LNCAP (cell line): ENCODE measurements at regions not wholly inside any gene's neighbourhood (a gene's known extent, or its start where the extent isn't known, plus 50 kb on each side); places are given as distances from the start of the nearest gene placed in this dataset.

Experiments used
- TF ChIP-seq, protein P1 (sequence below): fragments of 450-650 bp; IDR thresholded peaks from 2 replicates; pipeline ENCODE4 v1.5.1; 2017; ENCODE audit warnings: mild to moderate bottlenecking

DNA sequence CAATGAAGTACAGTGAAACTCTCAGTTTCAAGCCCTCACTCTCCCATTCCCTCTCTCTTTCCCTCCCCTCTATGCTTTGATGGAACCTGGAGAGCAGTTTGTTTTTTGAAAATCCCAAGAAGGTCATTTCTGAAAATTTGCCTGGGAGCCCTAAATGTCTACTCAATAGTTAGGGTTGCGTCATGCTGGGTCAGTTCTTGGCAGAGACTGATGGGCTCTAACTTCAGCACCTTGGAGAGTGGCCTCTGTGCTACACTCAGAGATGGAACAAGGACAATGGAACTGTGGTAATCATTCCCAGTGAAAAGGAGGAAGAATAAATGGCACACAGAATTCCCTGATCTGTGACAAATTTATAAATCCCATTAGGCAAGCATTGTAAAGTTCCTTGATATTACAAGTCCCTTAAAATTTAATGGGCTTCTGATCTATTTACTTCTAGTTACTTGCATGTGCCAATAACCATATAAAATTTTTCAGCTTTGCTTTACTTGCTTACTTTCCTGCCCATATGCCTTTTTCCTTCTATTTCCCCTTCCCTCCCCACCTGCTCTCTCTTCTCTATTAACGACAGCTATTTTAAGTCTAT, 182.9 kb upstream of the KCND3 start:
- TF ChIP-seq, protein P1, sequence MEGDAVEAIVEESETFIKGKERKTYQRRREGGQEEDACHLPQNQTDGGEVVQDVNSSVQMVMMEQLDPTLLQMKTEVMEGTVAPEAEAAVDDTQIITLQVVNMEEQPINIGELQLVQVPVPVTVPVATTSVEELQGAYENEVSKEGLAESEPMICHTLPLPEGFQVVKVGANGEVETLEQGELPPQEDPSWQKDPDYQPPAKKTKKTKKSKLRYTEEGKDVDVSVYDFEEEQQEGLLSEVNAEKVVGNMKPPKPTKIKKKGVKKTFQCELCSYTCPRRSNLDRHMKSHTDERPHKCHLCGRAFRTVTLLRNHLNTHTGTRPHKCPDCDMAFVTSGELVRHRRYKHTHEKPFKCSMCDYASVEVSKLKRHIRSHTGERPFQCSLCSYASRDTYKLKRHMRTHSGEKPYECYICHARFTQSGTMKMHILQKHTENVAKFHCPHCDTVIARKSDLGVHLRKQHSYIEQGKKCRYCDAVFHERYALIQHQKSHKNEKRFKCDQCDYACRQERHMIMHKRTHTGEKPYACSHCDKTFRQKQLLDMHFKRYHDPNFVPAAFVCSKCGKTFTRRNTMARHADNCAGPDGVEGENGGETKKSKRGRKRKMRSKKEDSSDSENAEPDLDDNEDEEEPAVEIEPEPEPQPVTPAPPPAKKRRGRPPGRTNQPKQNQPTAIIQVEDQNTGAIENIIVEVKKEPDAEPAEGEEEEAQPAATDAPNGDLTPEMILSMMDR: no peak

DNA sequence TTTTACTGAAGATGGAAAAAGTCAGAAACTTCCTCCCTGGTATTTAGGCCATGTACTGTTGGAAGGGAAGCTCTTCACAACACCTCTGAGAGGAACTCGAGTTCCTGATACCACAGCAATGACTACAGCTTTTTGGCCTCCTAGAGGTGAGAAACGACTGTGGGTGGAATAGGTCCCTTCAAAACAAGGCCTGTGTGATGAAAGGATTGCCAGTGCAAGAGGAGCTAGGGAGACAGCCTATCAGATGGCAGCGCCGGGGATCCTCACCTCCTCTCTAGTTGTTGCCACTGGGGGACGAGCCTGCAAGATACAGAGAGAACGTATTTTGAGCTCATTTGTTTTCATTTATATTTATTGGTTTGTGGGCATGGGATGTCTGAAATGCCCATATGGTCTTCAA, 187.8 kb upstream of the KCND3 start:
- TF ChIP-seq, protein P1: no peak

DNA sequence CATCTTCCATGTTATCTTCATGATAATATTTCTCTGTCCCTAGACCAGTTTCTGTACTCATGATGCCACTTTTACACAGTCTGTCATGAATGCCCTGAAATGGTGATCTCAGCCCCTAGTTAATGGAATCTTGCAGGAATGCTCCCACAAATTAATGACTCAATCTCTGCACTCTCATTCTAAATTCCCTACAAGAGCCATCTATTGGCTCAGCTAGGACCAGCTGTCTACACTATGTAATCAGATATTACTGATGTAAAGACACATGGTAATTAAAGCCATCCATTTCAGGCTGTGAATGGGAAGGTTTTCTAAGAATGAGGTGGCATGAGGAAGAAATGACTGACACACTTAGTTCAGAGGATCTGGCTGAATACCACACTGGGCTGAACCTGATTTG, 199.1 kb upstream of the KCND3 start:
- TF ChIP-seq, protein P1: no peak

DNA sequence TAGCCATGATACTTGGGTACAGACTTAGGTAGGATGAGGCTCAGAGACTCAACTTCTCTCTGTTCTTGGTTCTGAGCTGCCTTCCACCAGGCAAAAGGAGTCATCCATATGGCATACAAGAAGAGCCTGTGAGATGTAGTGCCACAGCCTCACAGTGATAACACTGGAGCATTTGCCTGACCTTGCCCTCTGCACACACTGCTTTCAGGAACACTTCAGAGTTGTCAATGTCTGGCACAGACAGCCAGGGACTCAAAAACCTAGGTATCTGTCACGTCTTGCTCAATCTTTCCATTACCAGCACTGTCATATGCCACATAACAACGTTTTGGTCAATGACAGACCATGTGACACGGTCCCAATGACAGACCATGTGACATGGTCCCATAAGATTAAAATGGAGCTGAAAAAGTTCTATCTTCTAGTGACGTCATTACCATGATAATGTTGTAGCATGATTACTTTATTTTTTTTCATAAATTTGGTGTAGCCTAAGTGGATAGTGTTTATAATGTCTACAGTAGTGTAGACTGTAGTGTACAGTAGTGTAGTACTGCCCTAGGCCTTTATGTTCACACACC, 199.9 kb upstream of the CTTNBP2NL start:
- TF ChIP-seq, protein P1: no peak

DNA sequence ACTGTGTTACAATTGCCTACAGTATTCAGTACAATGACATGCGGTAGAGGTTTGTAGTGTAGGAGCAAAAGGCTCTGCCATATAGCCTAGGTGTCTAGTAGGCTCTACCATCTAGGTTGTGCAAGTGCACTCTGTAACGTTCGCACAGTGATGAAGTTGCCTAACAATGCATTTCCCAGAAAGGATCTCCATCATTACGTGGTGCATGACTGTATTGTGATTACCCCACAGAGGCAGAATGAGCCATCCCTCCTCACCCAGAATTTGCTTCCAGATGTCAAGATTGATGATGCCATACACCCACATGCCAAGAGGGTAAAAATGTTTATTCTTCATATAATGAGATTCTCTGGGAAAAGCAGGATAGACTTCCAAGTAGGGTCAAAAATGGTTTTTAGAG, 199.3 kb upstream of the CTTNBP2NL start:
- TF ChIP-seq, protein P1: no peak

DNA sequence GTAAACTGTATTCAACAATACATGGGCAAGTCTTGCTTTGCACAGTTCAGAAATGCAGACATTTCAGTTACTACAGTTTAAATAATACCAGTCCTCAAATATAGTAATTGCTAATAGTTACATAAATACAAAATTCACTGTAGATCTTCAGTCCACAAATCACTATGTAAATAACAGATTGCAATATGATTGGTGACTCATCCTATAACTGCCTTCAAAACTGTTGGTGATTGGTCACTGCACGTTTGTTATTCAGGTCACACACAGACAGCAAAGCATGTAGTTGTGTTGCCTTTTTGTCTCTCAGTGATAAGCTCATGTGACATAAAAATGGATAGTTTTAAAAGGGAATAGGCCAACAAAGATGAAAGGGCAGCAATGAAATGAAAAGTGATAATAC, 186.5 kb upstream of the CTTNBP2NL start:
- TF ChIP-seq, protein P1: no peak

DNA sequence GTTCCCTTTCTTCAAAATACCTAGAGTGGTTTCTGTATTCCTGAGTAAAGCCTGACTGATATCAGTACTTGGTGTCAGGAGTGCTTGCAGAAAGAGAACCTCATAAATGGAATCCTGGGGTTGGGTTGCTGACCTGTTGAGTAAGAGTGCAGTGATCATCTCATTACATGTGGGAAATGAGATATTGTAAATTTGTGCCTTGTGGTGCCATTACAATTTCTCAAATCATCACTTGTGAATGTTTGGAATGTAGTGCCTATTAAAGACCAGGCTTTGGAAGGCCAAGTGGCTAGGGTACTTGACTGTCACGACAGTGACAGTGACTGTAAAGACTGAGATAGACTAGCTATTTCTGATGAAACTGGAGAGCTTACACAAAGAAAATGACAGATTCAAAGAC, 176.7 kb upstream of the CTTNBP2NL start:
- TF ChIP-seq, protein P1: no peak

DNA sequence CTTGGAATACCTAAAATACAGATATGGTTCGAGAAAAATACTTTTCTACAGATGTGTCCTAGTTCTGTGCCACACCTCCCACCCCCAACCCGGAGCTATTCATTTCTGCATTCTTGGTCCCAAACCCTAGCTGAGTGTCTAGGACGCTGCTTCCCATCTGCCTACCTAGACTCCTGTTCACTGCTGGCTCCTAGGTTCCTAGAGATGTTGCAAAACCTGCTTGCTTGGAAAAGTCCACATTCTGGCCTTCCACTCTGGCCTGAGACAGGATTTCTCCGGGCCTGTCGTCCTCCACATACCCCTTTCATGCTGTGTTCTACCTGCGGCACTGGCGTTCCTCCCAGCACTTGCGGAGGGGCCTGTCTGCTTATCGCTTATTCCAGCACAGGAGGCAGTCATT, 165.8 kb upstream of the CTTNBP2NL start:
- TF ChIP-seq, protein P1: no peak
